Type B pancreatic cell (in vitro differentiated cells): ENCODE measurements at regions not wholly inside any gene's neighbourhood (a gene's known extent, or its start where the extent isn't known, plus 50 kb on each side); places are given as distances from the start of the nearest gene placed in this dataset.

Experiments
- DNase-seq: peaks from one replicate; pipeline ENCODE4 v3.0.0; 2021; ENCODE audit warnings: mixed read lengths; ENCODE audit not compliant: unreplicated experiment; ENCODE audit errors: extremely low spot score
- H3K27ac Mint-ChIP-seq: 2 replicates; pipeline ENCODE4 v1.8.0; 2021; ENCODE audit warnings: mild to moderate bottlenecking, mixed read lengths
- H3K27me3 Mint-ChIP-seq: 2 replicates; pipeline ENCODE4 v1.8.0; 2021; ENCODE audit warnings: mixed read lengths
- H3K36me3 Mint-ChIP-seq: 2 replicates; pipeline ENCODE4 v1.8.0; 2021; ENCODE audit warnings: mixed read lengths
- H3K4me1 Mint-ChIP-seq: one replicate; pipeline ENCODE4 v1.8.0; 2021; ENCODE audit warnings: mixed read lengths; ENCODE audit not compliant: unreplicated experiment
- H3K4me3 Mint-ChIP-seq: 2 replicates; pipeline ENCODE4 v1.8.0; 2021; ENCODE audit warnings: mild to moderate bottlenecking, mixed read lengths
- H3K9me3 Mint-ChIP-seq: 2 replicates; pipeline ENCODE4 v1.8.0; 2021; ENCODE audit warnings: mixed read lengths
- CTCF ChIP-seq: fragments of 200-600 bp; sonication (generic); conservative IDR thresholded peaks from 2 replicates; pipeline ENCODE4 v1.5.0; 2021; ENCODE audit warnings: antibody characterized with exemption, mild to moderate bottlenecking

- TF ChIP-seq CTCF, result no peak
- Mint-ChIP-seq H3K4me1 (no peaks in the 10 kb centered on the region), H3K27ac (no peak overlapping the region)
Measured at GRCh38 chr20:56993020-56993559, 273.4 kb downstream of the BMP7 start.

GRCh38 chr20:56994006-56994405, 272.4 kb downstream of the BMP7 start:
- H3K4me1 Mint-ChIP-seq, result no peaks in the 10 kb centered on the region
- no peaks in the 10 kb centered on the region for H3K36me3 Mint-ChIP-seq
- no peak overlapping the region for H3K4me3 Mint-ChIP-seq
- no peak overlapping the region for H3K27ac Mint-ChIP-seq
- no peaks in the 10 kb centered on the region for H3K9me3 Mint-ChIP-seq
- TF ChIP-seq CTCF, result no peak
- H3K27me3 Mint-ChIP-seq, result peaks cover 7% of the 10 kb centered on the region
- no peak for DNase-seq

More at GRCh38 chr20:56993020-56993559, 273.4 kb downstream of the BMP7 start:
- no peaks in the 10 kb centered on the region for H3K36me3 Mint-ChIP-seq
- H3K9me3 Mint-ChIP-seq, result no peaks in the 10 kb centered on the region
- peaks cover 10% of the 10 kb centered on the region for H3K27me3 Mint-ChIP-seq
- no peak overlapping the region for H3K4me3 Mint-ChIP-seq
- no peak for DNase-seq

- Mint-ChIP-seq H3K36me3 (no peaks in the 10 kb centered on the region), H3K27ac (no peak overlapping the region), H3K27me3 (peaks cover 2% of the 10 kb centered on the region), H3K4me1 (no peaks in the 10 kb centered on the region), H3K4me3 (no peak overlapping the region), H3K9me3 (no peaks in the 10 kb centered on the region)
- TF ChIP-seq CTCF, result no peak
- DNase-seq, result no peak
Measured at GRCh38 chr20:56995149-56995548, 271.3 kb downstream of the BMP7 start.

GRCh38 chr20:56995635-56996075, 270.8 kb downstream of the BMP7 start:
- Mint-ChIP-seq H3K36me3 (no peaks in the 10 kb centered on the region), H3K27ac (no peak overlapping the region), H3K4me1 (no peaks in the 10 kb centered on the region), H3K27me3 (peaks cover 2% of the 10 kb centered on the region), H3K4me3 (no peak overlapping the region), H3K9me3 (no peaks in the 10 kb centered on the region)
- no peak for DNase-seq
- peak; percentile 82 for TF ChIP-seq CTCF

- H3K4me3 Mint-ChIP-seq, result no peak overlapping the region
- no peaks in the 10 kb centered on the region for H3K27me3 Mint-ChIP-seq
- H3K27ac Mint-ChIP-seq, result no peak overlapping the region
- H3K9me3 Mint-ChIP-seq, result no peaks in the 10 kb centered on the region
- no peaks in the 10 kb centered on the region for H3K36me3 Mint-ChIP-seq
- no peak for TF ChIP-seq CTCF
- no peaks in the 10 kb centered on the region for H3K4me1 Mint-ChIP-seq
- DNase-seq, result no peak
Measured at GRCh38 chr20:56996533-56996932, 269.9 kb downstream of the BMP7 start.

GRCh38 chr20:56998438-56998837, 268.0 kb downstream of the BMP7 start:
- Mint-ChIP-seq H3K36me3 (no peaks in the 10 kb centered on the region), H3K27ac (no peak overlapping the region), H3K4me3 (no peak overlapping the region), H3K27me3 (no peaks in the 10 kb centered on the region), H3K4me1 (no peaks in the 10 kb centered on the region), H3K9me3 (no peaks in the 10 kb centered on the region)
- no peak for TF ChIP-seq CTCF
- DNase-seq, result no peak
